Heart right ventricle (tissue), 16 donors: ENCODE measurements at regions not wholly inside any gene's neighbourhood (a gene's known extent, or its start where the extent isn't known, plus 50 kb on each side); places are given as distances from the start of the nearest gene placed in this dataset.

ENCODE experiments used
- ATAC-seq, 8 donors: fragments of 200-7000 bp; cut with Tn5 transposase; one replicate each; pipeline ENCODE4 v1.9.1; 2020; ENCODE audit warnings: mild to moderate bottlenecking in 8 of 8, moderate library complexity in 8 of 8, moderate number of reproducible peaks in 1 of 8
- DNase-seq, 2 donors: peaks; one replicate each; pipeline ENCODE4 v3.0.0-alpha.2; 2020
- H3K27ac ChIP-seq, 10 donors: fragments of 200-600 bp; sonication (generic) in 2 of 10; one replicate each; pipeline versions ENCODE4 v1.5.0 to v1.8.0; 2020 to 2022; ENCODE audit warnings: mild to moderate bottlenecking in 3 of 10
- H3K27me3 ChIP-seq, 7 donors: fragments of 200-600 bp; one replicate each; pipeline ENCODE4 v1.8.0; 2021 to 2022; ENCODE audit warnings: mild to moderate bottlenecking in 2 of 7
- H3K36me3 ChIP-seq, 9 donors: fragments of 200-600 bp; sonication (generic) in 1 of 9; one replicate each; pipeline versions ENCODE4 v1.5.0 to v1.8.0; 2020 to 2022; ENCODE audit warnings: mild to moderate bottlenecking in 2 of 9
- H3K4me1 ChIP-seq, 9 donors: fragments of 200-600 bp; sonication (generic) in 1 of 9; one replicate each; pipeline versions ENCODE4 v1.5.0 to v1.8.0; 2020 to 2022; ENCODE audit warnings: mild to moderate bottlenecking in 4 of 9
- H3K4me3 ChIP-seq, 10 donors: fragments of 200-600 bp; sonication (generic) in 2 of 10; one replicate each; pipeline versions ENCODE4 v1.5.0 to v1.8.0; 2020 to 2022; ENCODE audit warnings: mild to moderate bottlenecking in 7 of 10, moderate library complexity in 2 of 10
- H3K9me3 ChIP-seq, 11 donors: fragments of 200-600 bp in 10 of 11; sonication (generic) in 2 of 11; one replicate each; pipeline versions ENCODE4 v1.5.0 to v1.8.0; 2013 to 2022; ENCODE audit warnings: mild to moderate bottlenecking in 2 of 11, control low read depth in 1 of 11, moderate library complexity in 1 of 11
- CTCF ChIP-seq, 9 donors: fragments of 200-600 bp; sonication (generic) in 2 of 9; IDR thresholded peaks; one replicate each; pipeline versions ENCODE4 v1.5.0 to v1.8.0; 2021 to 2022; ENCODE audit warnings: antibody characterized with exemption in 9 of 9, mild to moderate bottlenecking in 5 of 9, moderate library complexity in 1 of 9
- WGBS, 2 donors: extraction: QIAGEN DNeasy Blood & Tissue Kit; methylation state at CpG; one replicate each; pipeline ENCODE4 v1.1.7; 2013; ENCODE audit warnings: inconsistent platforms in 1 of 2; 5-methylcytosine and 5-hydroxymethylcytosine counted together
- intact Hi-C, 10 donors: fragments of 100-400 bp; cut with DNase I; formaldehyde crosslinking; loops; one replicate each; pipeline versions ENCODE4 v1.11.1 to v1.14.2; 2022
- donor health status: Arrhythmogenic right ventricular cardiomyopathy.
- donor health status: ischemic (EF 13 %, LVEDD 7.1; RV severe dilation, severe dysfunction).
- donor health status: healthy with polysubstance abuse.
- donor health status: DM: no; HTN: yes; CAD: no.
- donor health status: DM: no; HTN: no; CAD: no.
- donor health status: ischemic (EF 25% LVEDD 6.9; RV normal size, moderate dysfunction).
- donor health status: ischemic (EF 25% LVEDD 5.7; RV mildly dilated, moderate dysfunction).
- donor health status: healthy.
- donor health status: DM: yes; HTN: yes; CAD: no.
- donor health status: Ischemic cardiomyopathy.
- donor health status: ischemic (EF 35%, LVEDD 5.7; RV mildly dilated, moderate dysfunction).
- donor health status: nonischemic (EF 11% LVEDD 7.7; RV severe dilation, severe dysfunction).
- donor health status: DM: yes; HTN: yes; CAD: no.
- donor health status: PGD.
- donor health status: ischemic (EF 29% LVEDD 5.4; RV normal size, mild dysfunction).
- donor health status: nonischemic (EF 23%, LVEDD 6.1; RV moderate dilation, normal function).

DNA sequence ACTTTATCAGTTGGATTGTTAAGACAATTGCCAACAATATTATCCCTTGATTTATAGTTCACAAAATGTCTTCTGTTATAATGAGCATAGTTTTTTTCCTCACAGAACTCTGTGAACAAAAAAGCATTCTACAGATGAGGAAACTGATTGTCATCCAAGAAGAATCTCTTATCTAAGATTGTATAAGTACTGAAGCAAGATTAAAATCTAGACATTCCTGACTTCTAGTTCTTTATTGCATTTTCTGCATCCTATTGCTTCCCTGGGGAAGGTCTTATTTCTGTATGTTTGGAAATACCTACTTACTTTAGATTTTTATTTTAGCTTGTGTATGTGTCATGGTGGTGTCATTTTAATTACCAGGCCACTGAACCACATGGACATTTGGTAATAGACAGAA lies 884.9 kb upstream of the WWC1 start:
- no peak for TF ChIP-seq CTCF (IDR thresholded peaks at IDR 0.05)
- intact Hi-C loops, result no loop called here
- ATAC-seq, result no peak
- Histone ChIP-seq H3K4me3 (no peak overlapping the region), H3K9me3 (no peaks in the 10 kb centered on the region), H3K36me3 (no peaks in the 10 kb centered on the region), H3K27me3 (no peaks in the 10 kb centered on the region), H3K27ac (no peak overlapping the region), H3K4me1 (no peaks in the 10 kb centered on the region)
- DNase-seq, result no peak

- Histone ChIP-seq H3K4me1 (peaks cover 0 to 5% (median 0%) of the 10 kb centered on the region in 9 donors), H3K27me3 (no peaks in the 10 kb centered on the region), H3K27ac (no peak overlapping the region), H3K9me3 (no peaks in the 10 kb centered on the region), H3K36me3 (no peaks in the 10 kb centered on the region), H3K4me3 (no peak overlapping the region)
- TF ChIP-seq CTCF (IDR thresholded peaks at IDR 0.05), result no peak
- intact Hi-C loops, result no loop called here
- WGBS, 2 donors, result 73 to 83% methylated on average over 1 of the region's 1 CpG
- no peak for DNase-seq
- no peak for ATAC-seq
Measured at GRCh38 chr5:167412556-167412955, 878.9 kb upstream of the WWC1 start.

DNA sequence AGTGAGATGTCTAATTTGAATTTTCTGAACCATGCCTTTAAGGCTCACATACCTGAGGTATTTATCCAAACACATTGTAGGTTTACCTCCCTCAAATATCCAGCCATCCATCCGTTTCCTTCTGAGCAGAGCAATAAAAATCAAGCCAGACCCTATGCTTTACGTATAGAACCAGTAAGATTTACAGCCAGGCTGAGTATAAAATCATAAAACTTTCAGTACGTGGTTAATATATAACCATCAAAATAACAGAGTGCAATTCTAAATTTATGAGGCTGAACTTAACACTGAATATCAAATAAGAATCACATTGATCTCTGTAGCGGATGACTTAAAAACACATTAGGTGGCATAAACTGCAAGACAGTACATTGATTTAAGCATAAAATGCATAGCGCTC lies 877.9 kb upstream of the WWC1 start:
- Histone ChIP-seq H3K9me3 (no peaks in the 10 kb centered on the region), H3K27ac (no peak overlapping the region), H3K4me3 (no peak overlapping the region), H3K27me3 (no peaks in the 10 kb centered on the region), H3K36me3 (no peaks in the 10 kb centered on the region), H3K4me1 (peaks cover 0 to 5% (median 0%) of the 10 kb centered on the region in 9 donors)
- WGBS, 2 donors, result 89 to 90% methylated on average over 5 of the region's 5 CpGs
- TF ChIP-seq CTCF (IDR thresholded peaks at IDR 0.05), result no peak
- DNase-seq (no peak), ATAC-seq (no peak)
- intact Hi-C loops, result no loop called here

- H3K27ac ChIP-seq, result no peak overlapping the region
- no peaks in the 10 kb centered on the region for H3K27me3 ChIP-seq
- 77 to 88% methylated on average over 4 of the region's 4 CpGs for WGBS, 2 donors
- H3K9me3 ChIP-seq, result no peaks in the 10 kb centered on the region
- TF ChIP-seq CTCF (IDR thresholded peaks at IDR 0.05), result no peak
- ATAC-seq, result no peak
- peaks cover 0 to 5% (median 0%) of the 10 kb centered on the region in 9 donors for H3K4me1 ChIP-seq
- intact Hi-C loops, result no loop called here
- no peak overlapping the region for H3K4me3 ChIP-seq
- no peaks in the 10 kb centered on the region for H3K36me3 ChIP-seq
- DNase-seq, result no peak
Measured at GRCh38 chr5:167414611-167415010, 876.8 kb upstream of the WWC1 start.
